ENCODE measurements at regions not wholly inside any gene's neighbourhood (a gene's known extent, or its start where the extent isn't known, plus 50 kb on each side); places are given as distances from the start of the nearest gene placed in this dataset.

- Histone ChIP-seq H3K4me1 (no peaks in the 10 kb centered on the region), H3K4me3 (ENCODE audit: low read depth, low read length) (no peak overlapping the region), H3K36me3 (no peaks in the 10 kb centered on the region), H3K9me3 (no peaks in the 10 kb centered on the region), H3K27me3 (no peaks in the 10 kb centered on the region)
- DNase-seq: no peak
- TF ChIP-seq CTCF (IDR thresholded peaks at IDR 0.05; ENCODE audit: low read depth, low read length): no peak
Measured at GRCh38 chr6:102344769-102345168, 951.3 kb downstream of the GRIK2 start.

- no peaks in the 10 kb centered on the region for H3K9me3 ChIP-seq
- no peaks in the 10 kb centered on the region for H3K4me1 ChIP-seq
- no peak for DNase-seq
- no peaks in the 10 kb centered on the region for H3K27me3 ChIP-seq
- TF ChIP-seq CTCF (IDR thresholded peaks at IDR 0.05; ENCODE audit: low read depth, low read length): no peak
- H3K36me3 ChIP-seq: no peaks in the 10 kb centered on the region
- no peak overlapping the region for H3K4me3 ChIP-seq (ENCODE audit: low read depth, low read length)
Measured at GRCh38 chr6:102340311-102340710, 946.8 kb downstream of the GRIK2 start.

- DNase-seq: no peak
- H3K36me3 ChIP-seq: no peaks in the 10 kb centered on the region
- no peaks in the 10 kb centered on the region for H3K9me3 ChIP-seq
- H3K4me3 ChIP-seq (ENCODE audit: low read depth, low read length): no peak overlapping the region
- no peak for TF ChIP-seq CTCF (IDR thresholded peaks at IDR 0.05; ENCODE audit: low read depth, low read length)
- no peaks in the 10 kb centered on the region for H3K4me1 ChIP-seq
- no peaks in the 10 kb centered on the region for H3K27me3 ChIP-seq
Measured at GRCh38 chr6:102333736-102334135, 940.2 kb downstream of the GRIK2 start.

GRCh38 chr6:102327697-102328225, 934.3 kb downstream of the GRIK2 start:
- TF ChIP-seq CTCF (IDR thresholded peaks at IDR 0.05; ENCODE audit: low read depth, low read length): no peak
- Histone ChIP-seq H3K9me3 (no peaks in the 10 kb centered on the region), H3K36me3 (no peaks in the 10 kb centered on the region), H3K27me3 (no peaks in the 10 kb centered on the region), H3K4me3 (ENCODE audit: low read depth, low read length) (no peak overlapping the region), H3K4me1 (no peaks in the 10 kb centered on the region)
- DNase-seq: no peak

- Histone ChIP-seq H3K27me3 (no peaks in the 10 kb centered on the region), H3K36me3 (no peaks in the 10 kb centered on the region), H3K4me3 (ENCODE audit: low read depth, low read length) (no peak overlapping the region), H3K9me3 (no peaks in the 10 kb centered on the region; the same call in 1 of the 2 replicates), H3K4me1 (no peaks in the 10 kb centered on the region)
- no peak for DNase-seq
- TF ChIP-seq CTCF (IDR thresholded peaks at IDR 0.05; ENCODE audit: low read depth, low read length): no peak
Measured at GRCh38 chr6:102313699-102314098, 920.2 kb downstream of the GRIK2 start.

- H3K4me3 ChIP-seq (ENCODE audit: low read depth, low read length): no peak overlapping the region
Measured at GRCh38 chr6:102309700-102310099, 916.2 kb downstream of the GRIK2 start.

More at GRCh38 chr6:102309700-102310099, 916.2 kb downstream of the GRIK2 start:
- no peaks in the 10 kb centered on the region for H3K36me3 ChIP-seq
- no peaks in the 10 kb centered on the region; the same call in 1 of the 2 replicates for H3K9me3 ChIP-seq
- H3K4me1 ChIP-seq: no peaks in the 10 kb centered on the region
- no peaks in the 10 kb centered on the region for H3K27me3 ChIP-seq
- DNase-seq: no peak
- no peak for TF ChIP-seq CTCF (IDR thresholded peaks at IDR 0.05; ENCODE audit: low read depth, low read length)

Measured in BE2C (cell line).